H9 (cell line): ENCODE measurements at regions not wholly inside any gene's neighbourhood (a gene's known extent, or its start where the extent isn't known, plus 50 kb on each side); places are given as distances from the start of the nearest gene placed in this dataset.

Source experiments
- DNase-seq: peaks from one replicate; pipeline ENCODE4 v3.0.0-alpha.2; 2017
- H2AFZ ChIP-seq: one replicate; pipeline ENCODE4 v1.6.1; 2013; ENCODE audit warnings: mild to moderate bottlenecking, low read length, control low read depth, moderate library complexity
- H2AK5ac ChIP-seq: 2 replicates; pipeline ENCODE4 v1.6.1; 2013; ENCODE audit warnings: low read length, control low read depth, mixed read lengths; ENCODE audit not compliant: insufficient read length
- H2BK120ac ChIP-seq: one replicate; pipeline ENCODE4 v1.6.1; 2013; ENCODE audit warnings: low read depth, mild to moderate bottlenecking, low read length, control low read depth, inconsistent platforms; ENCODE audit not compliant: poor library complexity, severe bottlenecking
- H2BK12ac ChIP-seq: 2 replicates; pipeline ENCODE4 v1.6.1; 2013; ENCODE audit warnings: low read length, control low read depth, mixed read lengths, low read depth; ENCODE audit not compliant: insufficient read length
- H2BK15ac ChIP-seq: 2 replicates; pipeline ENCODE4 v1.6.1; 2013; ENCODE audit warnings: low read depth, low read length, control low read depth
- H2BK20ac ChIP-seq: one replicate; pipeline ENCODE4 v1.6.1; 2013; ENCODE audit warnings: low read depth, mild to moderate bottlenecking, low read length, control low read depth, inconsistent platforms; ENCODE audit not compliant: poor library complexity, severe bottlenecking
- H2BK5ac ChIP-seq: 2 replicates; pipeline ENCODE4 v1.6.1; 2013; ENCODE audit warnings: low read length, control low read depth, mixed read lengths; ENCODE audit not compliant: insufficient read length
- H3K14ac ChIP-seq: 2 replicates; pipeline ENCODE4 v1.6.1; 2013; ENCODE audit warnings: low read length, control low read depth; ENCODE audit not compliant: insufficient read depth
- H3K18ac ChIP-seq: 2 replicates; pipeline ENCODE4 v1.6.1; 2013; ENCODE audit warnings: low read depth, mild to moderate bottlenecking, mixed read lengths, low read length, control low read depth; ENCODE audit not compliant: insufficient read length
- H3K23ac ChIP-seq: 2 replicates; pipeline ENCODE4 v1.6.1; 2013; ENCODE audit warnings: low read length, control low read depth, mixed read lengths, low read depth; ENCODE audit not compliant: insufficient read length
- H3K23me2 ChIP-seq: 2 replicates; pipeline ENCODE4 v1.6.1; 2013; ENCODE audit warnings: low read depth, mild to moderate bottlenecking, mixed read lengths, low read length, control low read depth; ENCODE audit not compliant: insufficient read length, poor library complexity, severe bottlenecking
- H3K27ac ChIP-seq: 2 replicates; pipeline ENCODE4 v1.5.1; 2013; ENCODE audit warnings: low read length, control low read depth, mixed read lengths, low read depth; ENCODE audit not compliant: insufficient read length
- H3K27me3 ChIP-seq: 2 replicates; pipeline ENCODE4 v1.6.1; 2013; ENCODE audit warnings: low read length, control low read depth, inconsistent platforms; ENCODE audit not compliant: insufficient read depth
- H3K4ac ChIP-seq: 2 replicates; pipeline ENCODE4 v1.6.1; 2013; ENCODE audit warnings: low read depth, mild to moderate bottlenecking, control low read depth, inconsistent platforms, low read length, moderate library complexity
- H3K4me1 ChIP-seq: 2 replicates; pipeline ENCODE4 v1.6.1; 2013; ENCODE audit warnings: low read length, control low read depth, inconsistent platforms; ENCODE audit not compliant: insufficient read depth
- H3K4me2 ChIP-seq: 2 replicates; pipeline ENCODE4 v1.6.1; 2013; ENCODE audit warnings: low read length, control low read depth, mixed read lengths; ENCODE audit not compliant: insufficient read length, insufficient read depth
- H3K56ac ChIP-seq: 2 replicates; pipeline ENCODE4 v1.6.1; 2013; ENCODE audit warnings: low read depth, mild to moderate bottlenecking, mixed read lengths, low read length, control low read depth; ENCODE audit not compliant: insufficient read length
- H3K79me1 ChIP-seq: 2 replicates; pipeline ENCODE4 v1.6.1; 2013; ENCODE audit warnings: low read depth, mild to moderate bottlenecking, moderate library complexity, low read length, control low read depth, inconsistent platforms; ENCODE audit not compliant: insufficient read depth, poor library complexity, severe bottlenecking
- H3K79me2 ChIP-seq: 2 replicates; pipeline ENCODE4 v1.6.1; 2013; ENCODE audit warnings: low read length, control low read depth, inconsistent platforms; ENCODE audit not compliant: insufficient read depth
- H3K9ac ChIP-seq: 2 replicates; pipeline ENCODE4 v1.6.1; 2013; ENCODE audit warnings: low read length, control low read depth, mixed read lengths; ENCODE audit not compliant: insufficient read length; ENCODE audit errors: extremely low read depth
- H3K9me3 ChIP-seq: one replicate; pipeline ENCODE4 v1.6.1; 2013; ENCODE audit warnings: low read depth, low read length, inconsistent platforms; ENCODE audit not compliant: control insufficient read depth
- H3T11ph ChIP-seq: one replicate; pipeline ENCODE4 v1.6.1; 2013; ENCODE audit warnings: mild to moderate bottlenecking, low read length, control low read depth, inconsistent platforms
- H4K20me1 ChIP-seq: one replicate; pipeline ENCODE4 v1.6.1; 2013; ENCODE audit not compliant: control insufficient read depth, insufficient read length, insufficient read depth
- H4K5ac ChIP-seq: 2 replicates; pipeline ENCODE4 v1.6.1; 2013; ENCODE audit warnings: low read depth, mild to moderate bottlenecking, mixed read lengths, low read length, control low read depth; ENCODE audit not compliant: insufficient read length
- H4K8ac ChIP-seq: replicated peaks from 2 replicates; pipeline ENCODE4 v1.6.1; 2013; ENCODE audit warnings: low read length, control low read depth, mixed read lengths, low read depth; ENCODE audit not compliant: insufficient read length
- H4K91ac ChIP-seq: 2 replicates; pipeline ENCODE4 v1.6.1; 2013; ENCODE audit warnings: low read depth, mild to moderate bottlenecking, moderate library complexity, mixed read lengths, low read length, control low read depth; ENCODE audit not compliant: insufficient read length
- H3K27ac Mint-ChIP-seq, 3 experiments: 2 replicates in 2 of 3; 3 replicates in 1 of 3; pipeline ENCODE4 v1.8.0; 2020 to 2021; ENCODE audit warnings: mixed read lengths in 3 of 3, mild to moderate bottlenecking in 1 of 3, moderate library complexity in 1 of 3
- H3K27me3 Mint-ChIP-seq: 2 replicates; pipeline ENCODE4 v1.8.0; 2021; ENCODE audit warnings: low read depth, mild to moderate bottlenecking, moderate library complexity, mixed read lengths
- H3K36me3 Mint-ChIP-seq, 3 experiments: 2 replicates in 2 of 3; 3 replicates in 1 of 3; pipeline ENCODE4 v1.8.0; 2020 to 2021; ENCODE audit warnings: low read depth in 3 of 3, mixed read lengths in 3 of 3; ENCODE audit not compliant: insufficient read depth in 1 of 3
- H3K4me1 Mint-ChIP-seq, 2 experiments: 2 replicates each; pipeline ENCODE4 v1.8.0; 2020; ENCODE audit warnings: mixed read lengths in 2 of 2
- H3K4me3 Mint-ChIP-seq, 2 experiments: 2 replicates in 1 of 2; 3 replicates in 1 of 2; pipeline ENCODE4 v1.8.0; 2020 to 2021; ENCODE audit warnings: mild to moderate bottlenecking in 2 of 2, mixed read lengths in 2 of 2, moderate library complexity in 1 of 2
- H3K9me3 Mint-ChIP-seq, 2 experiments: 2 replicates in 1 of 2; 3 replicates in 1 of 2; pipeline ENCODE4 v1.8.0; 2020; ENCODE audit warnings: mild to moderate bottlenecking in 2 of 2, mixed read lengths in 2 of 2, moderate library complexity in 1 of 2
- CTCF ChIP-seq: fragments of 200-600 bp; sonication (generic); conservative IDR thresholded peaks from 3 replicates; pipeline ENCODE4 v1.8.0; 2021; ENCODE audit warnings: antibody characterized with exemption, mild to moderate bottlenecking
- WGBS: extraction: QIAGEN DNeasy Blood & Tissue Kit; methylation state at CpG from one replicate; pipeline ENCODE4 v1.1.7; 2013; ENCODE audit warnings: missing lambda C conversion rate, low lambda C conversion rate, mixed read lengths; ENCODE audit not compliant: insufficient read length; ENCODE audit errors: extremely low coverage; 5-methylcytosine and 5-hydroxymethylcytosine counted together

DNA sequence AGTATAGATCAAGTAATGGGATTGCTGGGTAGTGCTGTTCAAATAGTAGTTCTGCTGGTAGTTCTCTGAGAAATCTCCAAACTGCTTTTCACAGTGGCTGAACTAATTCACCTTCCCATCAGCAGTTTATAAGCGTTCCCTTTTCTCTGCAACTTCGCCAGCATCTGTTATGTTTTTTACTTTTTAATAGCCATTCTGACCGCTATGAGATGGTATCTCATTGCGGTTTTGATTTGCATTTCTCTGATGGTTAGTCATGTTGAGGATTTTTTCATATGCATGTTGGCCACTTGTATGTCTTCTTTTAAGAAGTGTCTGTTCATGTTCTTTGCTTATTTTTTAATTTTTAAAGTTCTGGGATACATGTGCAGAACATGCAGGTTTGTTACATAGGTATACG lies 279.2 kb upstream of the NREP start:
- Histone ChIP-seq H3K18ac (no peak overlapping the region), H2BK20ac (no peak overlapping the region), H3K79me1 (no peaks in the 10 kb centered on the region), H4K5ac (no peak overlapping the region), H2BK12ac (no peak overlapping the region), H2AFZ (no peak overlapping the region), H3K9me3 (no peaks in the 10 kb centered on the region), H3K27ac (no peak overlapping the region), H2BK120ac (no peak overlapping the region), H3K4ac (no peak overlapping the region), H2AK5ac (no peak overlapping the region), H3K4me1 (no peaks in the 10 kb centered on the region), H3K14ac (no peak overlapping the region), H4K20me1 (no peaks in the 10 kb centered on the region), H3K4me2 (no peak overlapping the region), H3T11ph (no peak overlapping the region), H3K23ac (no peak overlapping the region), H2BK15ac (no peak overlapping the region), H3K23me2 (no peaks in the 10 kb centered on the region), H3K9ac (no peak overlapping the region), H4K91ac (no peak overlapping the region), H3K56ac (no peak overlapping the region), H2BK5ac (no peak overlapping the region), H4K8ac (no peak overlapping the region), H3K27me3 (no peaks in the 10 kb centered on the region), H3K79me2 (no peaks in the 10 kb centered on the region)
- no peak for DNase-seq
- Mint-ChIP-seq H3K4me1 (no peaks in the 10 kb centered on the region), H3K27ac (no peak overlapping the region), H3K27me3 (no peaks in the 10 kb centered on the region; the same call in 1 of the 2 replicates), H3K9me3 (no peaks in the 10 kb centered on the region), H3K36me3 (no peaks in the 10 kb centered on the region), H3K4me3 (no peak overlapping the region)
- no CpG with 5 or more reads among the region's 5 CpGs for WGBS
- TF ChIP-seq CTCF, result no peak
